ENCODE measurements at regions not wholly inside any gene's neighbourhood (a gene's known extent, or its start where the extent isn't known, plus 50 kb on each side); places are given as distances from the start of the nearest gene placed in this dataset.

DNA sequence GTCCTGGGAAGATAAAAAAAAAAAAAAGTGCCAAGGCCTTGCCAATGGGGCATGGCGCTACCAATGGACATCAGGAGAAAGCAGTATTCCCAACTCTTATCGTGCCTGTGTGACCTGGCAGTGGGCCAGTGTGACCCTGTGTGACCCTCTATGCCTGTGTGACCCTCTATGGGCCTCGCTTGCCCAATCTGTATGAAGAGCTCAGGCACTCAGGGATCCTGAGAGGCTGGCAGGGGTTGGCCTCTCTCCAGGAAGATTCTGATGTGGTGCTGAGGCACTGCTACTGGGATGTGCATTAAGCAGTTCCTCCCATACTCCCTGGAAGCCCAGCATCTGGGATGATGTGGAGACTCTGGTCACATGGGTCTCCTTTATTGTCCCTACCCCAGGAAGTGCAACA, 179.2 kb downstream of the MACROH2A1 start:
- no peak for DNase-seq (ENCODE audit: low read depth)

DNA sequence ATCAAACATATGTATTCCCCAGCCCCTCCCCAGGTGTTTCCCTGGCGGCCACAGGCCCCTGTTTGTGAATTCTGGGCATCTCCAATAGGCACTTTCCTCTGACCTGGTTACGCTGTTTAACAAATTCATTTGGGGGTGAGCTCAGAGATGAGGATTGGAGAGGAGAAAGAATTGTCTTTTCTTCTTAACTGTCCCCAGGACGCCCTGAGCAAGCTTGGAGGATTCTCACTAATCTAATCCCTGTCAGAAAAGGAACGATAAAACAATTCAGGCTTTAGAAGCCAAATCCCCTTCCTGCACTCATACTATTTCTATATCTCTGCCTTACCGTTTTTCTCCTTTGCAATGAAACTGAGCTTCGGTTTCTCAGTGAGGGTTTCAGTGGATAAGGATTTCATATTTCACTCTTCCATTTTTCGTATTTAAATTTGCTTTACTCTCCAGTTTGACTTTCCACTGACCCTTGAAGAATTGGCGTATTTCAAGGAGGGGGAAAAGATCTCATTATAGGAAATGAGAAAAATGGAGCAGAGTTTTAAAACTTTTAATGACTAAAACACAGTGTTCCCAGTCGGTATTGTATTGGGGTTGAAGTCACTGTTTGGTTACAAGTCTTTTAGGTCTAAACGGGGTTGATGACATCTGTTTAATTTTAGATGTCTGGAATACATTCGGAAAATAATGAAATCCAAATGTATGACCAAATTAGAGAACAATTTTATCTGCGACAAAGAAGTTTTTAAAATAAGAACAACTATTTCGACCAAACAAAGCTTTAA, 180.1 kb downstream of the MACROH2A1 start:
- peak; percentile 53 for DNase-seq (ENCODE audit: low read depth)

DNA sequence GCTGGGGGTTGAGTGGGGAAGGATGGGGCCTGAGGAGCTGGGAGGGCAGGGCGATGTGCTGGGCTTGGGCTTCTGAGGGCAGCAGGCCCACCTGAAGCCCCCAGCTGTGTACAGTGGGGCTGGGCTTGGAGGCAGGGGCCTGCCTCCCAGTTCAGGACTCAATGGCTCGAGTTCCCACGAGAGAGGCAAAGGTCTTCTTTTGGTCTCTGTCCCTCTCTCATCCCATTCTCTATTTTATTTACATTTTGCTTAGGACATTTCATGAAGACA, 180.6 kb downstream of the MACROH2A1 start:
- DNase-seq (ENCODE audit: low read depth), result no peak

GRCh38 chr5:135217669-135218485, 181.2 kb downstream of the MACROH2A1 start:
- no peak for DNase-seq (ENCODE audit: low read depth)

- no peak for DNase-seq (ENCODE audit: low read depth)
Measured at GRCh38 chr5:135216471-135217343, 182.3 kb downstream of the MACROH2A1 start.

DNA sequence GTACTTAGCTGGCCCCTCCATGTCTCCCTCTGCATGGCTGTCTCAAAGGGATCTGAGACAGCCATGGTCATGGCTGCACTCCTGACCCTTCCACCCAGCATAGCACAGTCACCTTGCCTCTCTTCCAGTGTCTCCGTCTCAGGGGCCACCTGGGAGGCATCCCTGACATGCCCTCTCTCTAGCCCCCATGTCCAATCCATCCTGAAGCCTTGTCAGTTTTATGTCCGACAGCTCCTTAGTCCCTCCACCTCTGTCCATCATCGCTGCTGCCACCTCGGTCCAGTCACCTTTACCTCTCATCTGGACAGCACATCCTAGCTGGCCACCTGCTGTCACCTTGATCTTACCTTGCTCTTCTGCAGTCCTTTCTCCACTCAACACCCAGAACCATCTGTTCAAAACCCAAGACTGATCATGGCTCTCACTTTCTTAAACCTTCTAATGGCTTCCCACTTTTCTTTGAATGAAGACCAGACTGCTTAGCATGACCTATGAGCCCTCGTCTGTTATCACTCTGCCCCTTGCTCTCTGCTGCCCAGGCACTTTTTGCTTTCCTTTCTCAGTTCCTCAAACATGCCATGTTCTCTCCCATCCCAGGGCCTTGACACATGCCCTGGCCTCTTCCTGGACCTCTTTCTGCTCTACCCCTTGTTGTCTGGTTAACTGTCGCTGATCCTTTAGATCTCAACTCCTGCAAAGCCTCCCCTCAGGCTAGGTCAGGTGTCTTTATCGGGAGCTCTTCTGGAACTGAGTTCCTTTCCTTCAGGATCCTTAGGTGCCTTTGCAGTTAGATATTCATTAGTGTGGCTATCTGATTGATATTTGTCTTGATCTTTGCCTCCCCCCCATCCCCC, 181.8 kb upstream of the PITX1 start:
- no peak for DNase-seq (ENCODE audit: low read depth)

DNA sequence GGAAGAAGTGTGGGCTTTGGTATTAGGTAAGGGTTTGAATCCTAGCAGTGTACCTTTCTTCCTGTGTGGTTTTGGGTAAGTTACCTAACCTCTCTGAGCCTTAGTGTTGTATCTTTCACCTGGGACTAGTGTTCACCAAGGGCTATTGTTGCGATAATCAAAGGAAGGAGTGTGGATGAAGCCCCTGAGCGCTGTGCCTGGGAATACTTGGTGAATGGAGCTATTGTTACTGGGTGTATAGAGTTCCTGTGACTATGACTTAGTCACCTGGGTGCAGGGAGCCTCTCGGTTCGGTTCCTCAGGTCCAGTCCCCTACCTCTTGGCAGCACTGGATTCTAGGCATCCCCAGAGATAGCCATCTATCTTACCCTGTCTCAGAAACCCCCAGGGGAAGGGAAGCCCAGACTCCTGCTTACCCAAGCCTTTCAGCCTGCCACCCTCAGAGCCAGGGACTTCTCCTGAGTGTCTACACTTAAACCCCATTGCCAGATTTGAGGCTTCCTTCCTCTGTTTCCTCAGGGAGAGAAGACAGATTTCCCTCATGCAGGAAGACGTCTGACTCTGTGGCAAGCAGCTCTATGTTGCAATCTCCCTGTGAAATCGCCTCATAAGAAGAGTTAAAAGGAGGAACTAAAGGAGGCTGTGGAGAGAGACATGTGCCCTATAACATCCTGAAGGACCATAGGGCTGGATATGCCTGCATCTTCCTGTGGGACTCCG, 181.0 kb upstream of the PITX1 start:
- DNase-seq (ENCODE audit: low read depth), result no peak

DNA sequence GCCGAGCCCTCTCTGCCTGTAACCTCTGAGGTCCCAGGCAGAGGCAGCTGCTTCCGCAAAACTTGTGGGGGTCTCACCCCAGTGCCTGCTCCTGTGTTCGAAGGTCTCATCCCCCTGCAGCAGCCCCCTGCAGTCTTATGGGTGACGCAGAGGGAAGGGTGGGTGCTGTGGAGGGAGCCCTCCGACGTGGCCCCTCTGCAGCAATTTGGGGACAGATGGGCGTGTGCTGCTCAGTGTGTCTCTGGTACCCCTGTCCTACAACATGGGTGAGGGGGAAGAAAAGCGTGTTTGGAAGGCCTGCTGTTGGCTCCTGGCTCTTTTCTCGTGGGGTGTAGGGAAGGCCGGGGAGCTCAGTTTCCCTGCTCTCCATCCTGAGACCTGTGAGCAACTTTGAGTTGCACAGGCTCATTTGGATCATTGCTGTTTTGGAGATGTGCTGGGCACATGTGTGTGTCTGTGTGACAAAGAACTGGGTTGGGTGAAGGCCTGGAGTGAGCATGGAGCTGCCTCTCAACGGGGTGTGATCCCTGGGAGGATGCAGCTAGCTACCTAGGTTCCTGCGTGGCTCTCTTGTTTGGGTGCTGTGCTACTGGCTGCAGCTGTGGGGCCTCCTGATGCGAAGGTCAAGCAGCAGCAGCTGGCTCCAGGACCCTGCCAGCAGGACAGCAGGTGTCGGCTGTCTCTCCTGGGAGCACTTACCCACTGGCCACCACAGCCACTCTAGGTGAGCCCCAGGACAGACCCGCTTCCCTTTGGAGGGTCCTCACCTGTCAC, 179.6 kb upstream of the PITX1 start:
- no peak for DNase-seq (ENCODE audit: low read depth)

DNA sequence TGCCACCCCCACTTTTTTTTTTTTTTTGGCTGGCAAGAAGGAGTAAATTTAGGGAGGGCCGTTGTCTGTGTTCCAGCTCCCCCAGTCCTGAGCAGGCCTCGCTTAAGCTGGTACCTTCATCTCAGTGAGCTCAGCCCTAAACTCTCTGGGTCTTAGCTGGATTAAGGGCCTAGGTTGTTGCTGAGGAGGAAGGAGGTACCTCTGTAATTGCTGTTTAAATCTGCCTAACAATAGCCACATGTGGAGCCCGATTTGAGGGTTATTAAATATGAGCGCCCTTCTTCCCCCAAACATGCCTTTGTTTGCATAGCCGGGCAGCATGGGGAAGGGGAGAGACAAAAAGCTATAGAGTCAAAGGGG, 179.0 kb upstream of the PITX1 start:
- DNase-seq (ENCODE audit: low read depth), result no peak

DNA sequence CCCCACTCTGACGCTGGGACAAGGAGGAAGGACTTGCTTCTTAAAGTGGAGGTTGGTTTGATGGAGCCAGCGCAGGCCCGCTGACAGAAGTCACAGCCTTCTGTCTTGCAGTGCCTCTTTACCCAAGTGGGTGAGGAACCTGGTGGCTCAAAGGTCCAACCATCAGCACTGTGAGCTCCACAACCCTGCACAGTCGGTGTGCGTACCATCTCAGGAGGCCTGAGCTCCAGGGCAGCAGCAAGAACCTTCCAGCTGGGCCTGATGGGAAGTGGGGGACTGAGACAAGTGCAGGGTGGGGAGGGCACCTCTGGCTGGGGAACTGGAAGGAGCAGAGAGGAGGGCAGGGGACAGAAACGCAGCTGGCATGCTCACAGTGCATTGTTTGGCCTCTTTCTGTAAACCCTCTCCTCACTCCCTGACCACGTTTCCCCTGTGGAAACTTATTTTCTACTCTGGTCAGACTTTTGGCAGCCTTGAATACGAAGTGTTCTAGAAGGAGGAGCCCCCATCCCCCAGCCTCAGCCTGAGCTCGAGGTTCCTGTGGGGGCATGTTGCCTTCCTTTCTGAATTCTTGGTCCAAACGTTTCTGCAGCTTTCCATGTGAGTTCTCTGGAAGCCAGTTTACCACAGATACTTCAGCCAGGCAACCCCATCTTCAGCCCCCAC, 178.5 kb upstream of the PITX1 start:
- DNase-seq (ENCODE audit: low read depth), result no peak

GRCh38 chr5:135211791-135212190, 177.8 kb upstream of the PITX1 start:
- DNase-seq (ENCODE audit: low read depth), result no peak

DNA sequence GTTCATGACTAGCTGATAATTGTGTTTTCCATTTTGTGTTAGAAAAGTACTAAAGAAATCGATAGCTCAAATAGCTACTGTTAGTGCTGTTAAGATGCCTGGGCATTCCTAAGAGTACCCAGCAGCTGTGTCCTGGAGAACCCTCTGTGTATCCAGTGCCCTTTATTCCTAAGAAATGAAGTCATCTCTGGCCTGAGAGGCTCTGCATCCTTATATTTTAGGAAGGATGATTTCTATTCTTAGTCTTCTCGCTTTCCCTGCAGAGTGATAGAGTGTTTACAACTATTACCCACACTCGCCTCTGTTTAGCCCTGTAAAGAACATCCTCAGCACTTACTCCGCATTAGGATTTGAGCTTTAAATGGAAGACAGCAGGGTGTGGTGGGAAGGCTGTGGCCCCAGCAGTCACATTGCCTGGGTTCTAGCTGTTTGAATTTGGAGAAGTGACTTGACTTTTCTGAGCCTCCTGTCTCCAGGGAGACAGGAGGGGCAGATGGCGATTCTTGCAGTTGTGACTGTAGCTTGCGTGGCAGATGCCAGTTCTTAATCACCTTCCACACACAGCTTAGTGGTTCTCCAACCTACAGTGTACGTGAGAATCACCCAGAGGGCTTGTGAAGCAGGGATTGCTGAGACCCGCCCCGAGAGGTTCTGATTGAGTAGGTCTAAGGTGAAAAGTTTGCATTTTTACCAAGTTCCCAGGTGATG, 177.2 kb upstream of the PITX1 start:
- DNase-seq (ENCODE audit: low read depth), result no peak

- no peak for DNase-seq (ENCODE audit: low read depth)
Measured at GRCh38 chr5:135210286-135211055, 176.4 kb upstream of the PITX1 start.

DNA sequence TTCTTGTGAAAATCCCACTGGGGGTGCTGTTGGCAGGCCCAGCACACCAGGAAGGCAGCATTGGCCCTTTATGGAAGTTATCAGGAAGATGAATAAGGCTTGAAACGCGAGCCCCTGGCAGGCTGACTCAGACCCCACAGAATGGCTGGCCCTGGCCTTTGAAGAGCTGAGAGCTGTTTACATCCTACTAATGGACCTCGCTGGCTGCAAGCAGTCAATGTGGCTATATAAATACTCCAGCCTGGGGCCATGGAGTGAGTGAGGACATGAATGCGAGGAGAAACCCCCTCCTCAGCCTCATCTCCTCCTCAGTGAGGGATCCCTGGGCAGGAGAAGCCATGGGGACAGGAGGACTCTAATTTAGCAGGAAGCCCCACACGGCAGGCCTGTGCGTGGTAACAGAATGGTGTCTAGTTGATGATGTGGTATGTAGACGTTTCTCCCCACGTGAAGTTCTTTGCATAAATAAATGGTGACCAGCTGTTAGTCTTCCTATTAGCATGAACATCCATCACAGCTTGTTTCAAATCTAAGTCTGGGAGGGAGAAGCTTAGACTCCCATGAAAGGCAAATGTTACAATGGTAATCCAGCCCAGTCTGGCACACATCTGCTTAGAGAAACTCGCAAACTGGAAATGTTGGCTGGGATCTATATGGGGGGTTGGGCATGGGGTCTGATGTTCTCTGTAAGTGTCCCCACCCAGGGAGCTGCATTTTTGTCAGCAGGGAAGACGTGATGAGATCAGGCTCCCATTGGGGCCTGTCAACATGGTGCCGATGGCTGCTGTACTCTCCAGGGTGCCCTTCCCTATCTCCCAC, 175.1 kb upstream of the PITX1 start:
- no peak for DNase-seq (ENCODE audit: low read depth)

- DNase-seq (ENCODE audit: low read depth), result no peak
Measured at GRCh38 chr5:135208555-135208902, 174.5 kb upstream of the PITX1 start.

DNA sequence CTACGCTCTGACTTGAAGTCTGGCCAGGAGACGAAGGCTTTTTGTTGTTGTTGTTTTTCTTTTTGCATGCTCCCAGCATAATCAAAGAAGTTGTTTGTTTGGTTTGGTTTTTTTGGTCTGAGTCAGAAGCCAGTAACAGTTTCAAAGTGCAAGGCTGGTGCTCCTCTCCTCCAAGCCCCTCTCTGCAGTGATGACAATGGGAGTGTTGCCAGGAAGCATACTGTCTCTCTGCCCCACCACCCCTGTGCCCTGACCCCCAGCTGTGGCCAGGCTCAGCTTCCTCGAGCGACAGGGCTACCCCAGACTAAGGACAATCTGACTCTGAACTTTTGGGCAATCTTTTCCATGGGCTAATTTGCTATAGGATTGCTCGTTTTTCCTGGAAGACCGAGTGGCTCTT, 173.8 kb upstream of the PITX1 start:
- no peak for DNase-seq (ENCODE audit: low read depth)

- DNase-seq (ENCODE audit: low read depth), result no peak
Measured at GRCh38 chr5:135206862-135207261, 172.8 kb upstream of the PITX1 start.
